ENCODE measurements at regions not wholly inside any gene's neighbourhood (a gene's known extent, or its start where the extent isn't known, plus 50 kb on each side); places are given as distances from the start of the nearest gene placed in this dataset.

DNA sequence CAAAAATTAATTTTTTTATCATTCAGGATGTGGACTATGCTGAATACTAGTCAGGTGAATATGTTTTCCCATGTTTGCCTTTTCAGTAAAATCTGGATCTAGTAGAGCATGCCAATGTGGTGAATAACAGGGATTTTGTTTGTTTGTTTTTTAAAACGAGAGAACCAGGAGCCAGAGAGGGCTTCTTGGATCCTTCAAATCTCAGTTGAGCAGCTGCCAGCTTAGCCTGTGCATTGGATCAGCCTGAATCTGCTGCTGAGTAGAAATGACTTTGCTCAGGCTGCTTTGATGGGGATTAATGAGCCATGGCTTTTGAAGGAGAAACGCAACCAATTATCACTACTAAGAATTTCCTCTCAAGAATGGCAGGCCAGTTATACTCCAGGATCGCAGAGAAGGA is 493.8 kb downstream of the ARL4A start:
- Histone ChIP-seq H3K23ac (ENCODE audit: low read length) (no peak overlapping the region), H3K4me2 (ENCODE audit: low read length) (no peak overlapping the region), H3K4me3 (ENCODE audit: low read length) (no peak overlapping the region), H2BK15ac (replicated peaks; ENCODE audit: low read depth) (no peak overlapping the region), H3K79me1 (ENCODE audit: low read length) (no peaks in the 10 kb centered on the region), H2BK5ac (ENCODE audit: low read length) (no peak overlapping the region), H4K5ac (ENCODE audit: low read length) (no peak overlapping the region), H3K9ac (ENCODE audit: low read length) (no peak overlapping the region), H3K36me3 (ENCODE audit: control insufficient read depth, insufficient read depth, low read length) (no peaks in the 10 kb centered on the region), H3K4me1 (ENCODE audit: control insufficient read depth, low read depth, low read length) (no peaks in the 10 kb centered on the region), H3K79me2 (ENCODE audit: control insufficient read depth, insufficient read depth, low read length) (no peaks in the 10 kb centered on the region), H3K18ac (ENCODE audit: low read length) (no peak overlapping the region), H3K56ac (ENCODE audit: low read length) (no peak overlapping the region), H4K8ac (ENCODE audit: low read depth, low read length) (no peak overlapping the region), H3K27me3 (ENCODE audit: insufficient read depth, low read length, poor library complexity) (no peaks in the 10 kb centered on the region), H3K27ac (ENCODE audit: low read depth, low read length) (no peak overlapping the region), H3K4ac (ENCODE audit: low read depth, low read length) (no peak overlapping the region), H2AK5ac (ENCODE audit: low read length) (no peak overlapping the region), H2BK120ac (ENCODE audit: low read depth, low read length) (no peak overlapping the region)
- DNase-seq = no peak
- no CpG with 5 or more reads among the region's 3 CpGs for WGBS (ENCODE audit: extremely low coverage, insufficient coverage, low lambda C conversion rate)

- Histone ChIP-seq H3K4me2 (ENCODE audit: low read length) (no peak overlapping the region), H2BK15ac (replicated peaks; ENCODE audit: low read depth) (no peak overlapping the region), H3K27me3 (ENCODE audit: insufficient read depth, low read length, poor library complexity) (no peaks in the 10 kb centered on the region), H3K79me1 (ENCODE audit: low read length) (no peaks in the 10 kb centered on the region), H3K79me2 (ENCODE audit: control insufficient read depth, insufficient read depth, low read length) (no peaks in the 10 kb centered on the region), H3K4me1 (ENCODE audit: control insufficient read depth, low read depth, low read length) (no peaks in the 10 kb centered on the region), H2BK5ac (ENCODE audit: low read length) (no peak overlapping the region), H3K4me3 (ENCODE audit: low read length) (no peak overlapping the region), H3K36me3 (ENCODE audit: control insufficient read depth, insufficient read depth, low read length) (no peaks in the 10 kb centered on the region), H3K18ac (ENCODE audit: low read length) (no peak overlapping the region), H3K9ac (ENCODE audit: low read length) (no peak overlapping the region), H2AK5ac (ENCODE audit: low read length) (no peak overlapping the region), H3K4ac (ENCODE audit: low read depth, low read length) (no peak overlapping the region), H4K8ac (ENCODE audit: low read depth, low read length) (no peak overlapping the region), H3K56ac (ENCODE audit: low read length) (no peak overlapping the region), H4K5ac (ENCODE audit: low read length) (no peak overlapping the region), H2BK120ac (ENCODE audit: low read depth, low read length) (no peak overlapping the region), H3K27ac (ENCODE audit: low read depth, low read length) (no peak overlapping the region), H3K23ac (ENCODE audit: low read length) (no peak overlapping the region)
- no peak for DNase-seq
These were observed 497.7 kb downstream of the ARL4A start for GRCh38 chr7:13185139-13185538.

DNA sequence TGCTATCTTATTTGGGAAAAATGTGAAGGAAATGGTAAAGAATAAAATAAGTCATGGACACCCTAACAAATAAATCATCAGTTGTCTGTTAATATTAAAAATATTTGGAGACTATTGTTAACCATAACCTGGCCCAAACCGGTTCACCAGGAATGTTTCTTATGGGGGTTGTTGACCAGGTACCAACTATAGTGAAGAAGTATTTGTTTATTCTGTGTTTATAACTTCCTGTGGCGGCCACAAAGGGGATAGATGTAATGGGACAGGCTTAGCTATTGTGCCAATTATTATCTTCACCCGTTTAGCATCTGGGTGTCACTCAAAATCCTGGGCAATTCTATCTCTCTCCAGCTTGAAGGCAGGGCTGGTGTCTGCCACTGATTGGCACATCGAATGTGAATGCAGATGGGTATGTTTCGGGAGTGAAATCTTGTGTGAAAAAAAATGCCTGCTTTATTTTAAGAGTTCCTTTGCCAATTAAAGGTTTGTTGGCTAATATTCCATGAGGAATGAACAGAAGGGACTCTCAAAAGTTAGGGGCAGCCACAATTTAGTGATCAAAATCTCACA is 500.9 kb downstream of the ARL4A start:
- Histone ChIP-seq H3K36me3 (ENCODE audit: control insufficient read depth, insufficient read depth, low read length) (no peaks in the 10 kb centered on the region), H2AK5ac (ENCODE audit: low read length) (no peak overlapping the region), H3K4ac (ENCODE audit: low read depth, low read length) (no peak overlapping the region), H2BK5ac (ENCODE audit: low read length) (no peak overlapping the region), H3K79me2 (ENCODE audit: control insufficient read depth, insufficient read depth, low read length) (no peaks in the 10 kb centered on the region), H3K18ac (ENCODE audit: low read length) (no peak overlapping the region), H3K27me3 (ENCODE audit: insufficient read depth, low read length, poor library complexity) (no peaks in the 10 kb centered on the region), H3K4me3 (ENCODE audit: low read length) (no peak overlapping the region), H4K5ac (ENCODE audit: low read length) (no peak overlapping the region), H3K27ac (ENCODE audit: low read depth, low read length) (no peak overlapping the region), H3K56ac (ENCODE audit: low read length) (no peak overlapping the region), H2BK15ac (replicated peaks; ENCODE audit: low read depth) (no peak overlapping the region), H2BK120ac (ENCODE audit: low read depth, low read length) (no peak overlapping the region), H3K9ac (ENCODE audit: low read length) (no peak overlapping the region), H3K4me1 (ENCODE audit: control insufficient read depth, low read depth, low read length) (no peaks in the 10 kb centered on the region), H3K79me1 (ENCODE audit: low read length) (no peaks in the 10 kb centered on the region), H4K8ac (ENCODE audit: low read depth, low read length) (peak overlapping the region; percentile 39), H3K4me2 (ENCODE audit: low read length) (no peak overlapping the region), H3K23ac (ENCODE audit: low read length) (no peak overlapping the region)
- WGBS (ENCODE audit: extremely low coverage, insufficient coverage, low lambda C conversion rate) = no CpG with 5 or more reads among the region's 5 CpGs
- no peak for DNase-seq

DNA sequence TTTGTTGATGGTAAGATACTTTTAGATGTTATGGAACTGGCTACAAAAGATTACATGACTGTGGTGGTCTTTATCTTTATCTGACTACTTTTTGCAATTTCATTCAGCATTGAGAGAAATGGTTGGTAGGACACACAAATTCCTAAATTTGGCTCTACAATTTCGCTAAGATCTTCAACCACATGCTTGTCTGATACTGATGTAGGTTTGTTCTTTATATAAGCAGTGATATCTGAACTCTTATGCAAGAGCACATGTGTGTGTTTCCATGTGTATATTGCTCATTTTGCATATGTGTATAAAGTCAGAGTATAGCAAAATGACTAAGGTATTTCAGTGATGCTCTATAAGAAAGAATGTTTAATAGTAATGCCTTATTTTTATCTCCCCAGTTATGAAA is 501.5 kb downstream of the ARL4A start:
- no peak overlapping the region for H2BK5ac ChIP-seq (ENCODE audit: low read length)
- no peaks in the 10 kb centered on the region for H3K36me3 ChIP-seq (ENCODE audit: control insufficient read depth, insufficient read depth, low read length)
- H2BK120ac ChIP-seq (ENCODE audit: low read depth, low read length) = no peak overlapping the region
- H4K8ac ChIP-seq (ENCODE audit: low read depth, low read length) = no peak overlapping the region
- no peaks in the 10 kb centered on the region for H3K4me1 ChIP-seq (ENCODE audit: control insufficient read depth, low read depth, low read length)
- no peak overlapping the region for H3K4me2 ChIP-seq (ENCODE audit: low read length)
- H3K9ac ChIP-seq (ENCODE audit: low read length) = no peak overlapping the region
- no peak overlapping the region for H3K27ac ChIP-seq (ENCODE audit: low read depth, low read length)
- no peak overlapping the region for H3K18ac ChIP-seq (ENCODE audit: low read length)
- no peak for DNase-seq
- no peak overlapping the region for H4K5ac ChIP-seq (ENCODE audit: low read length)
- no peak overlapping the region for H3K23ac ChIP-seq (ENCODE audit: low read length)
- H3K79me1 ChIP-seq (ENCODE audit: low read length) = no peaks in the 10 kb centered on the region
- no peak overlapping the region for H3K4me3 ChIP-seq (ENCODE audit: low read length)
- H2AK5ac ChIP-seq (ENCODE audit: low read length) = no peak overlapping the region
- no peak overlapping the region for H3K56ac ChIP-seq (ENCODE audit: low read length)
- WGBS (ENCODE audit: extremely low coverage, insufficient coverage, low lambda C conversion rate) = no CpG with 5 or more reads among the region's 1 CpG
- no peak overlapping the region for H2BK15ac ChIP-seq (replicated peaks; ENCODE audit: low read depth)
- no peak overlapping the region for H3K4ac ChIP-seq (ENCODE audit: low read depth, low read length)
- no peaks in the 10 kb centered on the region for H3K27me3 ChIP-seq (ENCODE audit: insufficient read depth, low read length, poor library complexity)
- H3K79me2 ChIP-seq (ENCODE audit: control insufficient read depth, insufficient read depth, low read length) = no peaks in the 10 kb centered on the region

- H4K8ac ChIP-seq (ENCODE audit: low read depth, low read length) = no peak overlapping the region
- no peak overlapping the region for H3K4ac ChIP-seq (ENCODE audit: low read depth, low read length)
- H2BK120ac ChIP-seq (ENCODE audit: low read depth, low read length) = no peak overlapping the region
- no peak overlapping the region for H3K4me2 ChIP-seq (ENCODE audit: low read length)
- no peaks in the 10 kb centered on the region for H3K27me3 ChIP-seq (ENCODE audit: insufficient read depth, low read length, poor library complexity)
- H3K56ac ChIP-seq (ENCODE audit: low read length) = no peak overlapping the region
- no peak overlapping the region for H4K5ac ChIP-seq (ENCODE audit: low read length)
- no peak overlapping the region for H3K4me3 ChIP-seq (ENCODE audit: low read length)
- H3K36me3 ChIP-seq (ENCODE audit: control insufficient read depth, insufficient read depth, low read length) = no peaks in the 10 kb centered on the region
- no CpG with 5 or more reads among the region's 2 CpGs for WGBS (ENCODE audit: extremely low coverage, insufficient coverage, low lambda C conversion rate)
- H3K4me1 ChIP-seq (ENCODE audit: control insufficient read depth, low read depth, low read length) = no peaks in the 10 kb centered on the region
- H2AK5ac ChIP-seq (ENCODE audit: low read length) = no peak overlapping the region
- H3K79me2 ChIP-seq (ENCODE audit: control insufficient read depth, insufficient read depth, low read length) = no peaks in the 10 kb centered on the region
- H3K79me1 ChIP-seq (ENCODE audit: low read length) = no peaks in the 10 kb centered on the region
- DNase-seq = no peak
- H2BK5ac ChIP-seq (ENCODE audit: low read length) = no peak overlapping the region
- no peak overlapping the region for H3K27ac ChIP-seq (ENCODE audit: low read depth, low read length)
- no peak overlapping the region for H2BK15ac ChIP-seq (replicated peaks; ENCODE audit: low read depth)
- no peak overlapping the region for H3K23ac ChIP-seq (ENCODE audit: low read length)
- H3K9ac ChIP-seq (ENCODE audit: low read length) = no peak overlapping the region
- no peak overlapping the region for H3K18ac ChIP-seq (ENCODE audit: low read length)
These were observed 502.2 kb downstream of the ARL4A start for GRCh38 chr7:13189668-13190067.

- H3K79me2 ChIP-seq (ENCODE audit: control insufficient read depth, insufficient read depth, low read length) = no peaks in the 10 kb centered on the region
- no peaks in the 10 kb centered on the region for H3K4me1 ChIP-seq (ENCODE audit: control insufficient read depth, low read depth, low read length)
- no peaks in the 10 kb centered on the region for H3K27me3 ChIP-seq (ENCODE audit: insufficient read depth, low read length, poor library complexity)
- no CpG with 5 or more reads among the region's 2 CpGs for WGBS (ENCODE audit: extremely low coverage, insufficient coverage, low lambda C conversion rate)
- H3K27ac ChIP-seq (ENCODE audit: low read depth, low read length) = no peak overlapping the region
- H4K8ac ChIP-seq (ENCODE audit: low read depth, low read length) = no peak overlapping the region
- no peak overlapping the region for H3K4ac ChIP-seq (ENCODE audit: low read depth, low read length)
- no peak overlapping the region for H4K5ac ChIP-seq (ENCODE audit: low read length)
- H3K18ac ChIP-seq (ENCODE audit: low read length) = no peak overlapping the region
- H3K23ac ChIP-seq (ENCODE audit: low read length) = no peak overlapping the region
- no peaks in the 10 kb centered on the region for H3K36me3 ChIP-seq (ENCODE audit: control insufficient read depth, insufficient read depth, low read length)
- H3K56ac ChIP-seq (ENCODE audit: low read length) = no peak overlapping the region
- H3K9ac ChIP-seq (ENCODE audit: low read length) = no peak overlapping the region
- no peak overlapping the region for H3K4me2 ChIP-seq (ENCODE audit: low read length)
- no peak overlapping the region for H2BK15ac ChIP-seq (replicated peaks; ENCODE audit: low read depth)
- no peak overlapping the region for H2BK5ac ChIP-seq (ENCODE audit: low read length)
- H3K4me3 ChIP-seq (ENCODE audit: low read length) = no peak overlapping the region
- no peak for DNase-seq
- H2AK5ac ChIP-seq (ENCODE audit: low read length) = no peak overlapping the region
- no peaks in the 10 kb centered on the region for H3K79me1 ChIP-seq (ENCODE audit: low read length)
- H2BK120ac ChIP-seq (ENCODE audit: low read depth, low read length) = no peak overlapping the region
These were observed 510.1 kb downstream of the ARL4A start for GRCh38 chr7:13197501-13197900.

All from mesendoderm (in vitro differentiated cells).